Natural killer cell treated with Interleukin-12 subunit alpha and Interleukin-12 subunit beta and Interleukin-15 and Interleukin-18, amount 100 ng/mL, for 72 hours (primary cell): ENCODE measurements at regions not wholly inside any gene's neighbourhood (a gene's known extent, or its start where the extent isn't known, plus 50 kb on each side); places are given as distances from the start of the nearest gene placed in this dataset.

Experiments
- ATAC-seq, 2 donors: fragments of 150-1000 bp; cut with Tn5 transposase in 1 of 2; sonication (Bioruptor Pico), chemical (Tn5 transposase) in 1 of 2; 2 replicates each; pipeline ENCODE4 v1.10.0; 2021
- DNase-seq: peaks from one replicate; pipeline ENCODE4 v3.0.0; 2022; ENCODE audit warnings: low spot score
- H3K27ac Mint-ChIP-seq, 2 donors: 1 replicate in 1 of 2; 2 replicates in 1 of 2; pipeline ENCODE4 v1.8.0; 2022; ENCODE audit warnings: mixed read lengths in 2 of 2, mild to moderate bottlenecking in 1 of 2, moderate library complexity in 1 of 2
- H3K27me3 Mint-ChIP-seq, 2 donors: 1 replicate in 1 of 2; 2 replicates in 1 of 2; pipeline ENCODE4 v1.8.0; 2022; ENCODE audit warnings: mixed read lengths in 2 of 2
- H3K36me3 Mint-ChIP-seq: one replicate; pipeline ENCODE4 v1.8.0; 2022; ENCODE audit warnings: mixed read lengths
- H3K4me1 Mint-ChIP-seq, 2 donors: 1 replicate in 1 of 2; 2 replicates in 1 of 2; pipeline ENCODE4 v1.8.0; 2022; ENCODE audit warnings: low read depth in 2 of 2, mixed read lengths in 2 of 2, mild to moderate bottlenecking in 1 of 2
- H3K4me3 Mint-ChIP-seq: one replicate; pipeline ENCODE4 v1.8.0; 2022; ENCODE audit warnings: mixed read lengths
- H3K9me3 Mint-ChIP-seq: 2 replicates; pipeline ENCODE4 v1.8.0; 2022; ENCODE audit warnings: mixed read lengths

DNA sequence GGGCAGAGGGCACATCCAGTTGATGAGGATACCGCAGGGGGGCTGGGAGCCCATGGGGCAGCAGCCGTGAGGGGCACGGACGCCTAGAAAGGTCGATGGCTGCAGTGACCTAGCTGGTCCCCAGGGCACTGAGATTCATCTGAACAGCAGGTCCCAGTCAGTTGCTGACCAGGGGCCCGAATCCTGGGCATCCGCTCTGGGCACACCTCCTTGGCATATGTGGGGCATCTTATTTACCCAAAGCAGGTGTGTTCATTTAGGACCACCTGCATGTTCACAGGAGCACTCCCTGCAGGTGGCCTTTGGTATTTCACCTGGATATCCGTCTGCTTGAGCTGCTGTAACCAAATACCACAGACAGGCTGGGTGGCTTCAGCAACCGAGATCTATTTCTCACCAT lies 72.0 kb upstream of the ODC1 start:
- ATAC-seq (no peak), DNase-seq (no peak)
- Mint-ChIP-seq H3K27ac (no peak overlapping the region), H3K27me3 (peaks cover 0 to 2% of the 10 kb centered on the region in 2 donors), H3K9me3 (peaks cover 4% of the 10 kb centered on the region), H3K4me1 (no peaks in the 10 kb centered on the region), H3K4me3 (no peak overlapping the region), H3K36me3 (peaks cover 18% of the 10 kb centered on the region)

DNA sequence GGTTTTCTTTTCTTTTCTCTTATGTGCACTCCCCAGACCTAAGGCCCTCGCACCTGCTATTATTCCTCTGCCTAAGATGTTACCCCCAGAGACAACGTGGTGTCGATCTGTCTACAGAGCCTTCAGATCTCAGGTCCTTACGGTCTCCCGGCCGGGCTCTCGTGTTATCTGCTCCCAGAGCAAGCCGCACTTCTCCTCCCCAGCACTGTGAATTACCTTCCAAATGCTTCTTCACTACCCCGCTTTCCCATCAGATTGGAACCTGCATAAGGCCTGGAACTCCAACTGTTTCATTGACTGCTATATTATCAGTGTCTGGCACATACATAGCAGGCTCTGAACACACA lies 71.2 kb upstream of the ODC1 start:
- peaks cover 6% of the 10 kb centered on the region for H3K9me3 Mint-ChIP-seq
- peaks cover 0 to 2% of the 10 kb centered on the region in 2 donors for H3K27me3 Mint-ChIP-seq
- no peak overlapping the region for H3K4me3 Mint-ChIP-seq
- ATAC-seq = no peak
- H3K36me3 Mint-ChIP-seq = peaks cover 23% of the 10 kb centered on the region
- no peak for DNase-seq
- no peaks in the 10 kb centered on the region for H3K4me1 Mint-ChIP-seq
- no peak overlapping the region for H3K27ac Mint-ChIP-seq

DNA sequence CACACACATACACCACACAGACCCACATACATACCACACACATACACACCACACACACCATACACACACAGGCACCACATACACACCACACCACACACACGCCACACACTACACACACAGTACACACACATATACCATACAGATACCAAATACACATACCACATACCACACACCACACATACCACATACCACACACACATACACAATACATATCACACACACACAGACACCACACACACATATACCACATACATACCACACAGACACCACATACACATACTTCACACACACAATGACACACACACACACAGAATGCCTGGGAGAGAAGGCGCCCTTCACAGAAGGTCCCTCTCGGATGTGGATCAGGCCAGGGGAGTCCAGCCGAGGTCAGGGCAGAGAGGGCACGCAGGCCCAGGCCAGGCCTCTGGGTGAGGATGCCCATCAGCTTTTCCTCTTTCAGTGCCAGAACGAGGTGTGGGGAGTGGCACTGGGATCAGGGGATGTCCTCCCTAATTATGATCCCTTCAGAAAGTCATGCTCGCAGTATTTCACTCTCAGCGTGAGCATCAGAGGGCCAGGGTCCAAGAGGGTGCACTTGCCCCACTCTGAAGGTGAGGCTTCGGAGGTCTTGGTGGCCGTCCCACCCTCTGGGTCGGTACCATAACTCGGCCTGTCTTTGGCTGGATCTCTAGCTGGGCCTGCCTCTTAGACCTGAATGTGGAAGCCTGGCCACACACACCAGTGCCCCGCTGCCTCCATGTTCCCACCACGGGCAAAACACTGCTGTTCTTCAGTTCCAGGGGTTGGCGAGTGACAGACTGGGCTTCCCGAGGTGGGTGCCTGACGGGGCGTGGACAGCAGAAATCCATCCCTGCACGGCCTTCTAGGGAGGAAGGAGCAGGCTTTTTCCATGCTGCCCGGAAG lies 70.6 kb upstream of the ODC1 start:
- no peak for DNase-seq
- H3K36me3 Mint-ChIP-seq = peaks cover 24% of the 10 kb centered on the region

DNA sequence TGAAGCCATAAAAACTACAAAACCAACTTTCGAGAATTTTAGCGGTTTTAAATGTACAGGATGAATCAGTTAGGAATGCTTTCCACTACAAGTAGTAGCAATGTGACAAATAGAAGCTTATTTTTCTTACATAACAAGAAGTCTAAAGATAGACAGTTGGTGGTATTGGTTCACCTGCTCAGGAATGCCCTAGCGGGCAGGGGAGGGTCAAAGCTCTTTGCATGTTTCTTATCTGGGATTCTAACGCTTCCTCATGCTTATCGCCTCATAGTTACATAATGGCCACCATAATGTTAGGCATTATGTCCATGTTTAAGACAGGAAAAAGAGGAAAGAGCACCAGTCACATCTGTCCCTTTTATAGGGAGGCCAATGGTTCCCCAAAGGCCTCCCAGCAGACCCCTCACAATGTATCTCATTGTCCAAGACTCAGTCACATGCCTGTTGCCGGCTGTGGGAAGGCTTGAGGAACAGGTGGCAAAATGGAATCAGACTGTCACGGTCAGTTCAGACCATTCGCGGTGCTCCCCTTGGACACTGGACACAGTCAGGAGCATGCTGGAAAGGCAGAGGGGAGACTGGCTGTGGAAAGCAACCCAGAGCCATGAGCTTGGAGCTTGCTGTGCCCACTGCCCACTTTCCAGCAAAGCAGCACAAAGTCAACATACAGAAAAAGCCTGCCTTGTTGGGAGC lies 69.4 kb upstream of the ODC1 start:
- peaks cover 24% of the 10 kb centered on the region for H3K36me3 Mint-ChIP-seq
- ATAC-seq (no peak), DNase-seq (no peak)
- no peak overlapping the region for H3K4me3 Mint-ChIP-seq
- no peaks in the 10 kb centered on the region for H3K4me1 Mint-ChIP-seq
- H3K27me3 Mint-ChIP-seq = no peaks in the 10 kb centered on the region
- H3K9me3 Mint-ChIP-seq = peaks cover 6% of the 10 kb centered on the region
- no peak overlapping the region for H3K27ac Mint-ChIP-seq

More for the DNA sequence above, 70.6 kb upstream of the ODC1 start:
- H3K4me3 Mint-ChIP-seq = no peak overlapping the region
- no peaks in the 10 kb centered on the region for H3K4me1 Mint-ChIP-seq
- no peak overlapping the region for H3K27ac Mint-ChIP-seq
- H3K27me3 Mint-ChIP-seq = peaks cover 0 to 2% of the 10 kb centered on the region in 2 donors
- peaks cover 6% of the 10 kb centered on the region for H3K9me3 Mint-ChIP-seq
- peak; percentile 21 to 34 for ATAC-seq

DNA sequence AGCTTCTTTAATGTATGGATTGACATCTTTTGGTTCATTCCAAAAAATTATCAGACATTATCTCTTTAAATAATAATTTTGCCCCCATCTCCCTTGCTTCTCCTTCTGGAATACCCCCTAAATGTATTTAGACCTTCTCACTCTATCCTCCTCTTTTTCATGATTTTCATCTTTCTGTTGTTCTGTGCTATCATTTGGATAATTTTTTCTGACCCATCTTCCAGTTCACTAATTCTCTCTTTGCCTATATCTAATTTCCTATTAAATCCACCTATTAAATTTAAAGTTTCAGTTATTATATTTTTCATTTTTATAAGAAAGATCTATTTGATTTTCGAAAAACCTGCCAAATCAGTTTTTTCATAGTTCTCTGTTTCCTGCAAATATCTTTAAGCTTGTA lies 67.8 kb upstream of the ODC1 start:
- Mint-ChIP-seq H3K4me1 (no peaks in the 10 kb centered on the region), H3K36me3 (peaks cover 24% of the 10 kb centered on the region), H3K27ac (no peak overlapping the region), H3K4me3 (no peak overlapping the region), H3K27me3 (peaks cover 0 to 3% of the 10 kb centered on the region in 2 donors), H3K9me3 (peaks cover 6% of the 10 kb centered on the region)
- DNase-seq (no peak), ATAC-seq (no peak)

DNA sequence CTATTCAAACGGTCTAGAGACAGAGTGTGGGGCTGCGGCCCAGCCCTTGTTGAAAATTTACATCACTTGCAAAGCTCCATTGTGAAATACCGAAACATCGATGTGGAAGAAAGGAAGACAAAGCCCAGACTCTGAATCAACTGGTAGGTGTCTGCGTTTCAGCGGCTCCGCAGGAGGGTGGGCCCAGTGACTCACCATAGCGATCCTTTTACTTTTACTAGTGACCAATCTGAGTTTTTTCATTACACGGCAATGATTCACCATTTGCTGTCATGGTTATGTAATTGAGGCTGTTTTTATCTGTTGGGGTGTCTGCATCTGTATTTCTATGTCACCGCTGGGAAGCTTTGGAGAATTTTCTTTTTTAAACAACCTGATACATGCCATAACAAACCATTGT lies 66.6 kb upstream of the ODC1 start:
- Mint-ChIP-seq H3K4me1 (no peaks in the 10 kb centered on the region), H3K36me3 (peaks cover 24% of the 10 kb centered on the region), H3K27ac (no peak overlapping the region), H3K4me3 (no peak overlapping the region), H3K27me3 (peaks cover 0 to 3% of the 10 kb centered on the region in 2 donors), H3K9me3 (peaks cover 6% of the 10 kb centered on the region)
- DNase-seq = no peak
- no peak for ATAC-seq

DNA sequence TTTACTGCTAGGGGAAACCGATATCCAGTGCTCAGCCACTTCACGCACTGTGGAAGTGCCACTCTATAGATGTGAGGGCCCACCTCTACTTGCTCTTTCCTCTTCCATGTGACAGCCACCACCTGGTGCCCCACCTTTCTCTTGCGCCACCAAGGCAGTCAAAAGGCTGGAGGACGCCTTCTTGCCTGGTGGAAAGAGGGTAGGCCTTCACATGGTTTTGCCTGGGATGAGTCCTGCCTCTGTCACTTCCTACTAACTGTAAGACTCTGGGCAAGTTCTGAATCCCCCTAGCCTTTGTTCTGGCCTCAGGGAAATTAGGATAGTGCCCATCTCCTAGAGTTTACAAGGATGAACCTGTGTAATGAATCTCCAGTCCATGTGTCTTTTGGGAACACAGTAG lies 66.1 kb upstream of the ODC1 start:
- H3K27me3 Mint-ChIP-seq = peaks cover 0 to 3% of the 10 kb centered on the region in 2 donors
- DNase-seq = no peak
- no peaks in the 10 kb centered on the region for H3K4me1 Mint-ChIP-seq
- no peak overlapping the region for H3K4me3 Mint-ChIP-seq
- peaks cover 24% of the 10 kb centered on the region for H3K36me3 Mint-ChIP-seq
- H3K27ac Mint-ChIP-seq = no peak overlapping the region
- no peak for ATAC-seq
- H3K9me3 Mint-ChIP-seq = peaks cover 6% of the 10 kb centered on the region

DNA sequence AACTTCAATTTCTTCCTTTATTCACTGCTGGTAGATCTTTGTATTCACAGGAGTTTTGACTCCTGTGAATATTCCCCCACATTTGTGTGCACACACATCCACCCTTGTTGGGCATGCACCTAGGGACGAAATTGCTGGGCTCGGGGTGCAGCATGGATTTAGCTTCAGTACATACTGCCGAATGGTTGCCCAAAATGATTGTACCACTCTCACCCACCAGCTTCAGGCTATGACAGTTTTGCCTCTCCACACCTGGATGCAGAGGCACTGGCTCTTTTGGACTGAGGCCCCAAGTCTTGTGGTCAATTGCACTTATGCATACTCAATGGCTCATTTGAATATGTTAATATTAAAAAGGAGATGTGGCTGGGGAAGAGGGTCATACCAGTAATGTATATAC lies 65.1 kb upstream of the ODC1 start:
- H3K9me3 Mint-ChIP-seq = peaks cover 6% of the 10 kb centered on the region
- ATAC-seq = no peak
- no peaks in the 10 kb centered on the region for H3K4me1 Mint-ChIP-seq
- peaks cover 24% of the 10 kb centered on the region for H3K36me3 Mint-ChIP-seq
- no peak overlapping the region for H3K27ac Mint-ChIP-seq
- peaks cover 0 to 3% of the 10 kb centered on the region in 2 donors for H3K27me3 Mint-ChIP-seq
- DNase-seq = no peak
- no peak overlapping the region for H3K4me3 Mint-ChIP-seq

DNA sequence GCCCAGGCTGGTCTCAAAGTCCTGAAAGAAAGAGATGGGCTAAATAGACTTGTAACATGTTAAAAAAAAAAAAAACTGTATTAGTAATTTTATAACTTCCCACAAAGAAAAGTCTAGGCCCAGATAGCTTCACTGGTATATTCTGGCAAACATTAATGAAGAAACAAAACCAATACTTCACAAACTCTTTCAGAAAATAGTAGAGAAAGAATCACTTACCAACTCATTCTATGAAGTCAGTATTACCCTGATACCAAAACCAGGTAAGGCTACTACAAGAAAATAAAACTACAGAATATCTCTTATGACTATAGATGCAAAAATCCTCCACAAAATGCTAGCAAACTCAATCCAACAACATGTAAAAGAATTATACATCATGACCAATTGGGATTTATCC lies 59.9 kb upstream of the ODC1 start:
- Mint-ChIP-seq H3K36me3 (no peaks in the 10 kb centered on the region), H3K27ac (no peak overlapping the region)
- no peak for ATAC-seq

DNA sequence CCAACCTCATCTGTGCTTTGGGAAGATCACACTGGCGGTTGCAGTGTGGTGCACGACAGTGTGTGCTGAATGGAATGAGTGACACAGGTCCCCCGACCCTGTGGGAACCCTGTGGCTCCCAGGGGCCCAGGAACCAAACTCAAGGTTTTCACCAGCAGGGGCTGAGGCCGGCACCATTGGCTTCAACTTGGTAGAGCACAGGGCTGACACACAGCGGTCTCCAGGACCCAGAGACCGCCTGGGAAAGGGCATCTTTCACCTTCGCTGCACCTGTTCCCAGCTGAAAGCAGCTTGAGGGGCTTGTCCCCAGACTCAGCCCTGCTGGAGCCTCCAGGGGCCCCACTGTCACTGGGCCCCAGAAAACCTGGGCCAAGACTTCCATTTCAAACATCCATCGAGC lies 59.0 kb upstream of the ODC1 start:
- ATAC-seq = no peak
- Mint-ChIP-seq H3K9me3 (no peaks in the 10 kb centered on the region), H3K27me3 (peaks cover 9% of the 10 kb centered on the region in 2 donors)

More for the DNA sequence above, 59.9 kb upstream of the ODC1 start:
- Mint-ChIP-seq H3K4me1 (no peaks in the 10 kb centered on the region), H3K4me3 (no peak overlapping the region), H3K27me3 (peaks cover 0 to 6% of the 10 kb centered on the region in 2 donors), H3K9me3 (no peaks in the 10 kb centered on the region)
- no peak for DNase-seq

DNA sequence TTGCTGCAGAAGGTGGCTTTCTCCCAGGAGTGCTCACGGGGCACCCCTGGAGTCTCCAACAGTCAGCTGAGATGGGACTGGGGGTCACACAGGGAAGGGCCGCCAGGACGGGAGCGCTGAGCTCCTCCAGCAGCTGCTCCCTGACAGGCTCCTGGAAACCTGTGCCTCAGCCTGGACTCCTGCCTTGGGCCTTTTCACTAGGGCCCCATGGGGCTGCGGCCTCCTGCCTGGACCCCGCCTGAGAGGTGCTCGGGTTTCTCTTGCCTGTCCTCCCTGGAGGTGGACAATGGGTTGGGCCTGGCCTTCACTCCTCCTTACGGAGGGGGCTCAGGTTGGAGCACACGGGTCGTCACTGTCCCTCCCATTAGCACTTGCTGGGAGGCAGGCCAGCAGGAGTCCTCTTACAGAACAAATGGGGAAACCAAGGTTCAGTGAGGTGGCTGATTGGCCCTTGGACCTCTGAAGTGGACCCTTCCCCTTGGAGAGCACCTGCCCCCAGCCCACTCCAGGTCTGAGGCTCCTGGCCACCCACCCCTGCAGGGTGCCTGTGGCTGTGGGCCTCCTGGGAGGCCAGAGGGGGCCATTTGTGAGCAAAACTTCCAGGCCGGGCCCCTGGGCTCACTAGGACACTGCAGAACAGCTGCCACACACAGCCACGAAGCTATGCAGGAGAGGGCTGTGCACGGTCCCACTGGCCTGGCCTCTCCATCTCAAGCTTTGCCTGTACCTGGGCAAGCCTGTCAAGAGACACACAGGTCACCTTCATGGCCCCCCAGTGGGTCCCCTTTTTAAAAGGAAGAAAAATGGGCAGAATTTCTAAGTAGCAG lies 57.1 kb upstream of the ODC1 start:
- Mint-ChIP-seq H3K27ac (no peak overlapping the region), H3K36me3 (no peaks in the 10 kb centered on the region), H3K4me1 (no peaks in the 10 kb centered on the region), H3K9me3 (no peaks in the 10 kb centered on the region), H3K4me3 (no peak overlapping the region), H3K27me3 (peaks cover 10% of the 10 kb centered on the region in 2 donors)
- ATAC-seq (no peak), DNase-seq (no peak)

More for the DNA sequence above, 59.0 kb upstream of the ODC1 start:
- Mint-ChIP-seq H3K36me3 (no peaks in the 10 kb centered on the region), H3K4me1 (no peaks in the 10 kb centered on the region), H3K4me3 (no peak overlapping the region), H3K27ac (no peak overlapping the region)
- DNase-seq = no peak

DNA sequence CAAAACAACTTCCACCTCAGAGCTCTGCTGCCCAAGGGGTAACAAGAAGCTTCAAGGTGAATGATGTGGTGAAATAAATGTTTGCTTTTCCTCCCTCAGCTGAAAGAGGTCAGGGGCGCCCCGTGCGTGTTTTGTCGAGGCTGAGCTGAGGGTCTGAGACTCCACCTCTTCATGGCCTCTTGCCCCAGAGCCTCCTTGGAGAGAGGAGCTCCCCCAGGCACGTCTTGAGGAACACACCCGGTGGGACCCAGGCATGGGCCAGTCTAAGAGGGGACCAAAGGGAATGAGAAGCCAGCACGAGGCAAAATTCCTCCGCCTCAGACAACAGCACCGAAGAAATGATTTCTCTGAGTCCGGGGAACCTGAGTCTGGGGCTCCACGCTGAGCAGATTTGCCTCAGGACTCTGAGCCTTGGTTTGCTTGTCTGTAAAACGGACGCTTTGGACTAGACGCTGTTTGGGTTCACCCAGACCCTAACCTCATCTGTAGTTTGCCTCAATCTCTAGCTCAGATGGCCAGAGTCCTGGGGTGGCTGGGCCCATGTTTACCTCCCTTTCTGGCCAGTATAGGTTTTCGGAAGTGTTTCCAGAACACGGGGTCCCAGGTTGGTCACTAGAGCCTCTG lies 56.4 kb upstream of the ODC1 start:
- Mint-ChIP-seq H3K27ac (no peak overlapping the region), H3K4me1 (no peaks in the 10 kb centered on the region), H3K9me3 (no peaks in the 10 kb centered on the region), H3K4me3 (no peak overlapping the region), H3K36me3 (no peaks in the 10 kb centered on the region), H3K27me3 (peaks cover 10% of the 10 kb centered on the region in 2 donors)
- DNase-seq (no peak), ATAC-seq (no peak)

DNA sequence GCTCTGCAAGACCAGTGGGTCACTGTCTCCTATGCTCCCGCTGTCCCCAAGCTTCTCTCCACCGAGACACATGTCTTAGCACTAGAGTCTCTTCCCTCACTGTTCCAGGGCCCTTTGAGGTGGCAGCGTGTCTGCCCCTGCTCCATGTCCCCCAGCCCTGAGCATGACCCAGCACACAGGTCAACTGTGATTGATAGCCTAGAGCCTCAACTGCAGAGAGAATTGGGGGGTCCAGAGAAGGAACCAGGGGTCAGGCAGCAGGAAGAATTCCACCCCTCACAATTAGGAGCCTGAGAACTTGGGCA lies 54.6 kb upstream of the ODC1 start:
- no peak for DNase-seq
- ATAC-seq = no peak
- Mint-ChIP-seq H3K9me3 (no peaks in the 10 kb centered on the region), H3K36me3 (no peaks in the 10 kb centered on the region), H3K27ac (no peak overlapping the region), H3K4me1 (peaks cover 0 to 2% of the 10 kb centered on the region in 2 donors), H3K27me3 (peaks cover 10 to 14% of the 10 kb centered on the region in 2 donors), H3K4me3 (no peak overlapping the region)
